ENCODE measurements at regions not wholly inside any gene's neighbourhood (a gene's known extent, or its start where the extent isn't known, plus 50 kb on each side); places are given as distances from the start of the nearest gene placed in this dataset.

DNA sequence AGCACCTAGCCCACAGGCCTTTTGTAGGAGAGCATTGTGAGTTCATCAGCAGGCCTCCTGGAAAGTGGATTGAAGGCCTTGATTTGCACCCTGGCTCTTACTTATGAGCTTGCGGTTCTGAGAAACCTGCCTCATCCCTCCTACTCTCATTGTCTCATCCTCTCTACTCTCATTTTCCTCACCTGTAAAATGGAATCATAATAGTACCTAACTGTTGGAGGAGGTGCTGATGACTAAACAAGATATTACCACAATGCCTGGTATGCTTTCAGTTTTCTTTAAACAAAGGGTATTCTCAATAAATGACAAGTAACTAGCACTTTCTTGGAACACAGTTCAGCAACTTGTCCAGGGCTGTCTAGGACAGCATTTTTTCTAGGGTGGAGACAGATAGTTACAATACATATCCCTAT lies 243.1 kb upstream of the MAF start:
- Mint-ChIP-seq H3K36me3 (no peaks in the 10 kb centered on the region), H3K27me3 (ENCODE audit: low read depth) (no peaks in the 10 kb centered on the region; the same call in 1 of the 2 replicates), H3K4me3 (no peak overlapping the region), H3K27ac (no peak overlapping the region), H3K9me3 (no peaks in the 10 kb centered on the region), H3K4me1 (no peaks in the 10 kb centered on the region)
- TF ChIP-seq, protein P1, sequence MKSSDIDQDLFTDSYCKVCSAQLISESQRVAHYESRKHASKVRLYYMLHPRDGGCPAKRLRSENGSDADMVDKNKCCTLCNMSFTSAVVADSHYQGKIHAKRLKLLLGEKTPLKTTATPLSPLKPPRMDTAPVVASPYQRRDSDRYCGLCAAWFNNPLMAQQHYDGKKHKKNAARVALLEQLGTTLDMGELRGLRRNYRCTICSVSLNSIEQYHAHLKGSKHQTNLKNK (CRISPR knock-in tag; IDR thresholded peaks at IDR 0.05), result no peak
- TF ChIP-seq, protein P2, sequence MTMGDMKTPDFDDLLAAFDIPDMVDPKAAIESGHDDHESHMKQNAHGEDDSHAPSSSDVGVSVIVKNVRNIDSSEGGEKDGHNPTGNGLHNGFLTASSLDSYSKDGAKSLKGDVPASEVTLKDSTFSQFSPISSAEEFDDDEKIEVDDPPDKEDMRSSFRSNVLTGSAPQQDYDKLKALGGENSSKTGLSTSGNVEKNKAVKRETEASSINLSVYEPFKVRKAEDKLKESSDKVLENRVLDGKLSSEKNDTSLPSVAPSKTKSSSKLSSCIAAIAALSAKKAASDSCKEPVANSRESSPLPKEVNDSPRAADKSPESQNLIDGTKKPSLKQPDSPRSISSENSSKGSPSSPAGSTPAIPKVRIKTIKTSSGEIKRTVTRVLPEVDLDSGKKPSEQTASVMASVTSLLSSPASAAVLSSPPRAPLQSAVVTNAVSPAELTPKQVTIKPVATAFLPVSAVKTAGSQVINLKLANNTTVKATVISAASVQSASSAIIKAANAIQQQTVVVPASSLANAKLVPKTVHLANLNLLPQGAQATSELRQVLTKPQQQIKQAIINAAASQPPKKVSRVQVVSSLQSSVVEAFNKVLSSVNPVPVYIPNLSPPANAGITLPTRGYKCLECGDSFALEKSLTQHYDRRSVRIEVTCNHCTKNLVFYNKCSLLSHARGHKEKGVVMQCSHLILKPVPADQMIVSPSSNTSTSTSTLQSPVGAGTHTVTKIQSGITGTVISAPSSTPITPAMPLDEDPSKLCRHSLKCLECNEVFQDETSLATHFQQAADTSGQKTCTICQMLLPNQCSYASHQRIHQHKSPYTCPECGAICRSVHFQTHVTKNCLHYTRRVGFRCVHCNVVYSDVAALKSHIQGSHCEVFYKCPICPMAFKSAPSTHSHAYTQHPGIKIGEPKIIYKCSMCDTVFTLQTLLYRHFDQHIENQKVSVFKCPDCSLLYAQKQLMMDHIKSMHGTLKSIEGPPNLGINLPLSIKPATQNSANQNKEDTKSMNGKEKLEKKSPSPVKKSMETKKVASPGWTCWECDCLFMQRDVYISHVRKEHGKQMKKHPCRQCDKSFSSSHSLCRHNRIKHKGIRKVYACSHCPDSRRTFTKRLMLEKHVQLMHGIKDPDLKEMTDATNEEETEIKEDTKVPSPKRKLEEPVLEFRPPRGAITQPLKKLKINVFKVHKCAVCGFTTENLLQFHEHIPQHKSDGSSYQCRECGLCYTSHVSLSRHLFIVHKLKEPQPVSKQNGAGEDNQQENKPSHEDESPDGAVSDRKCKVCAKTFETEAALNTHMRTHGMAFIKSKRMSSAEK (CRISPR knock-in tag; IDR thresholded peaks at IDR 0.05; ENCODE audit: borderline replicate concordance), result no peak
- TF ChIP-seq ZNF671 (CRISPR knock-in tag; IDR thresholded peaks at IDR 0.05), result no peak
- no peak for TF ChIP-seq ZNF317 (CRISPR knock-in tag; IDR thresholded peaks at IDR 0.05; ENCODE audit: borderline replicate concordance, low read depth)
- TF ChIP-seq ZNF416 (CRISPR knock-in tag; IDR thresholded peaks at IDR 0.05), result no peak
- TF ChIP-seq ZNF138 (CRISPR knock-in tag; conservative IDR thresholded peaks at IDR 0.05), result no peak
- TF ChIP-seq, protein P3, sequence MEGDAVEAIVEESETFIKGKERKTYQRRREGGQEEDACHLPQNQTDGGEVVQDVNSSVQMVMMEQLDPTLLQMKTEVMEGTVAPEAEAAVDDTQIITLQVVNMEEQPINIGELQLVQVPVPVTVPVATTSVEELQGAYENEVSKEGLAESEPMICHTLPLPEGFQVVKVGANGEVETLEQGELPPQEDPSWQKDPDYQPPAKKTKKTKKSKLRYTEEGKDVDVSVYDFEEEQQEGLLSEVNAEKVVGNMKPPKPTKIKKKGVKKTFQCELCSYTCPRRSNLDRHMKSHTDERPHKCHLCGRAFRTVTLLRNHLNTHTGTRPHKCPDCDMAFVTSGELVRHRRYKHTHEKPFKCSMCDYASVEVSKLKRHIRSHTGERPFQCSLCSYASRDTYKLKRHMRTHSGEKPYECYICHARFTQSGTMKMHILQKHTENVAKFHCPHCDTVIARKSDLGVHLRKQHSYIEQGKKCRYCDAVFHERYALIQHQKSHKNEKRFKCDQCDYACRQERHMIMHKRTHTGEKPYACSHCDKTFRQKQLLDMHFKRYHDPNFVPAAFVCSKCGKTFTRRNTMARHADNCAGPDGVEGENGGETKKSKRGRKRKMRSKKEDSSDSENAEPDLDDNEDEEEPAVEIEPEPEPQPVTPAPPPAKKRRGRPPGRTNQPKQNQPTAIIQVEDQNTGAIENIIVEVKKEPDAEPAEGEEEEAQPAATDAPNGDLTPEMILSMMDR (IDR thresholded peaks at IDR 0.05), result no peak
- no peak for TF ChIP-seq ELF4 (CRISPR knock-in tag; IDR thresholded peaks at IDR 0.05; ENCODE audit: low read depth)
- TF ChIP-seq, protein P4, sequence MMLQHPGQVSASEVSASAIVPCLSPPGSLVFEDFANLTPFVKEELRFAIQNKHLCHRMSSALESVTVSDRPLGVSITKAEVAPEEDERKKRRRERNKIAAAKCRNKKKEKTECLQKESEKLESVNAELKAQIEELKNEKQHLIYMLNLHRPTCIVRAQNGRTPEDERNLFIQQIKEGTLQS (CRISPR knock-in tag; conservative IDR thresholded peaks at IDR 0.05), result no peak
- TF ChIP-seq KAT7 (CRISPR knock-in tag; IDR thresholded peaks at IDR 0.05; ENCODE audit: borderline replicate concordance), result no peak
- TF ChIP-seq CBFB (CRISPR knock-in tag; IDR thresholded peaks at IDR 0.05; ENCODE audit: low read depth), result no peak
- no peak for TF ChIP-seq NFYB (CRISPR knock-in tag; conservative IDR thresholded peaks at IDR 0.05; ENCODE audit: low read depth)
- TF ChIP-seq GTF2I (CRISPR knock-in tag; conservative IDR thresholded peaks at IDR 0.05), result no peak
- DNase-seq (ENCODE audit: low spot score) (no peak), ATAC-seq (no peak)
- CTCF ChIA-PET, result no interaction called here
- POLR2A ChIA-PET, result no interaction called here

DNA sequence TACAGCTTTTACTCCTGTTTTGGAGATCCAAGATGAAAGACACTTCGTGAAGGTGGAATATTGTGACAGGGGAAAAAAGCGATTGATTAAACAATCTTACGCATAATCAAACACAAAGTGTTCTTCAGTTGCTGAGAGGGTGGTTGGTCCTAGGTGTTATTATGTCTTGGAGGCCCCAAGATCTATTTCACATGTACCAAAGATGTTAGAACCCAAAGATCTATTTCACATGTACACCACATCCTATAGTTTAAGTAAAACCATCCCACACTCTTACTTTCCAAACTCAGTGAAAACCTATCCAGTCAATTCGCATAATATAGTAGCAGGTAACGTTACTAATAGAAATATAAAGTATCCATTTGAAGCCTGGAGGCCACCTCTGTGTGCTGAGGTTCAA lies 242.6 kb upstream of the MAF start:
- no peak overlapping the region for H3K27ac Mint-ChIP-seq
- no peaks in the 10 kb centered on the region for H3K4me1 Mint-ChIP-seq
- H3K9me3 Mint-ChIP-seq, result no peaks in the 10 kb centered on the region
- H3K27me3 Mint-ChIP-seq (ENCODE audit: low read depth), result no peaks in the 10 kb centered on the region; the same call in 1 of the 2 replicates
- H3K4me3 Mint-ChIP-seq, result no peak overlapping the region
- ChIA-PET POLR2A (no interaction called here), CTCF (no interaction called here)
- ATAC-seq, result no peak
- DNase-seq (ENCODE audit: low spot score), result no peak
- H3K36me3 Mint-ChIP-seq, result no peaks in the 10 kb centered on the region
- TF ChIP-seq, protein P5, sequence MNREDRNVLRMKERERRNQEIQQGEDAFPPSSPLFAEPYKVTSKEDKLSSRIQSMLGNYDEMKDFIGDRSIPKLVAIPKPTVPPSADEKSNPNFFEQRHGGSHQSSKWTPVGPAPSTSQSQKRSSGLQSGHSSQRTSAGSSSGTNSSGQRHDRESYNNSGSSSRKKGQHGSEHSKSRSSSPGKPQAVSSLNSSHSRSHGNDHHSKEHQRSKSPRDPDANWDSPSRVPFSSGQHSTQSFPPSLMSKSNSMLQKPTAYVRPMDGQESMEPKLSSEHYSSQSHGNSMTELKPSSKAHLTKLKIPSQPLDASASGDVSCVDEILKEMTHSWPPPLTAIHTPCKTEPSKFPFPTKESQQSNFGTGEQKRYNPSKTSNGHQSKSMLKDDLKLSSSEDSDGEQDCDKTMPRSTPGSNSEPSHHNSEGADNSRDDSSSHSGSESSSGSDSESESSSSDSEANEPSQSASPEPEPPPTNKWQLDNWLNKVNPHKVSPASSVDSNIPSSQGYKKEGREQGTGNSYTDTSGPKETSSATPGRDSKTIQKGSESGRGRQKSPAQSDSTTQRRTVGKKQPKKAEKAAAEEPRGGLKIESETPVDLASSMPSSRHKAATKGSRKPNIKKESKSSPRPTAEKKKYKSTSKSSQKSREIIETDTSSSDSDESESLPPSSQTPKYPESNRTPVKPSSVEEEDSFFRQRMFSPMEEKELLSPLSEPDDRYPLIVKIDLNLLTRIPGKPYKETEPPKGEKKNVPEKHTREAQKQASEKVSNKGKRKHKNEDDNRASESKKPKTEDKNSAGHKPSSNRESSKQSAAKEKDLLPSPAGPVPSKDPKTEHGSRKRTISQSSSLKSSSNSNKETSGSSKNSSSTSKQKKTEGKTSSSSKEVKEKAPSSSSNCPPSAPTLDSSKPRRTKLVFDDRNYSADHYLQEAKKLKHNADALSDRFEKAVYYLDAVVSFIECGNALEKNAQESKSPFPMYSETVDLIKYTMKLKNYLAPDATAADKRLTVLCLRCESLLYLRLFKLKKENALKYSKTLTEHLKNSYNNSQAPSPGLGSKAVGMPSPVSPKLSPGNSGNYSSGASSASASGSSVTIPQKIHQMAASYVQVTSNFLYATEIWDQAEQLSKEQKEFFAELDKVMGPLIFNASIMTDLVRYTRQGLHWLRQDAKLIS (CRISPR knock-in tag; IDR thresholded peaks at IDR 0.05; ENCODE audit: borderline replicate concordance), result no peak
- no peak for TF ChIP-seq ZNF317 (CRISPR knock-in tag; IDR thresholded peaks at IDR 0.05; ENCODE audit: borderline replicate concordance, low read depth)
- no peak for TF ChIP-seq IRF2 (CRISPR knock-in tag; IDR thresholded peaks at IDR 0.05; ENCODE audit: borderline replicate concordance, low read depth)
- no peak for TF ChIP-seq PRRX2 (CRISPR knock-in tag; IDR thresholded peaks at IDR 0.05)
- TF ChIP-seq, protein P6, sequence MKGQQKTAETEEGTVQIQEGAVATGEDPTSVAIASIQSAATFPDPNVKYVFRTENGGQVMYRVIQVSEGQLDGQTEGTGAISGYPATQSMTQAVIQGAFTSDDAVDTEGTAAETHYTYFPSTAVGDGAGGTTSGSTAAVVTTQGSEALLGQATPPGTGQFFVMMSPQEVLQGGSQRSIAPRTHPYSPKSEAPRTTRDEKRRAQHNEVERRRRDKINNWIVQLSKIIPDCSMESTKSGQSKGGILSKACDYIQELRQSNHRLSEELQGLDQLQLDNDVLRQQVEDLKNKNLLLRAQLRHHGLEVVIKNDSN (CRISPR knock-in tag; IDR thresholded peaks at IDR 0.05), result no peak
- no peak for TF ChIP-seq SP1 (CRISPR knock-in tag; conservative IDR thresholded peaks at IDR 0.05)
- TF ChIP-seq ZNF396 (CRISPR knock-in tag; IDR thresholded peaks at IDR 0.05; ENCODE audit: borderline replicate concordance), result no peak
- TF ChIP-seq TEAD1 (CRISPR knock-in tag; IDR thresholded peaks at IDR 0.05), result no peak
- no peak for TF ChIP-seq FOXJ3 (CRISPR knock-in tag; IDR thresholded peaks at IDR 0.05; ENCODE audit: borderline replicate concordance)
- no peak for TF ChIP-seq CREM (CRISPR knock-in tag; IDR thresholded peaks at IDR 0.05)
- no peak for TF ChIP-seq NR3C1 (CRISPR knock-in tag; conservative IDR thresholded peaks at IDR 0.05; ENCODE audit: low read depth)

Measured in WTC11 (cell line).